Adrenal gland (tissue), 9 donors: ENCODE measurements at regions not wholly inside any gene's neighbourhood (a gene's known extent, or its start where the extent isn't known, plus 50 kb on each side); places are given as distances from the start of the nearest gene placed in this dataset.

Experiments used
- DNase-seq, 7 donors: peaks; one replicate each; pipeline ENCODE4 v3.0.0-alpha.2; 2019 to 2020
- H3K27ac ChIP-seq, 5 donors: fragments of 200-600 bp; sonication (generic) in 4 of 5; 1 replicate in 3 of 5; 2 replicates in 2 of 5; pipeline versions ENCODE4 v1.5.1 to v1.8.0; 2016 to 2020; ENCODE audit warnings: mild to moderate bottlenecking in 1 of 5
- H3K27me3 ChIP-seq: fragments of 200-600 bp; 2 replicates; pipeline ENCODE4 v1.8.0; 2021
- H3K36me3 ChIP-seq, 2 donors: fragments of 200-600 bp; replicated peaks in 1 of 2; 1 replicate in 1 of 2; 2 replicates in 1 of 2; pipeline versions ENCODE4 v1.5.1 to v1.8.0; 2018 to 2022
- H3K4me1 ChIP-seq, 2 donors: fragments of 200-600 bp; replicated peaks in 1 of 2; 1 replicate in 1 of 2; 2 replicates in 1 of 2; pipeline versions ENCODE4 v1.5.1 to v1.8.0; 2018 to 2021
- H3K4me3 ChIP-seq, 4 donors: fragments of 200-600 bp; sonication (generic) in 3 of 4; one replicate each; pipeline ENCODE4 v1.5.1; 2016 to 2018
- H3K9me3 ChIP-seq, 3 donors: fragments of 200-600 bp; sonication (generic) in 1 of 3; replicated peaks in 1 of 3; 1 replicate in 2 of 3; 2 replicates in 1 of 3; pipeline versions ENCODE4 v1.5.1 to v1.8.0; 2016 to 2021
- CTCF ChIP-seq, 6 experiments: fragments of 450-650 bp in 4 of 6; fragments of 200-600 bp in 2 of 6; sonication (generic) in 1 of 6; IDR thresholded peaks; 1 replicate in 5 of 6; 2 replicates in 1 of 6; pipeline versions ENCODE4 v1.5.1 to v1.8.0; 2016 to 2021; ENCODE audit warnings: antibody characterized with exemption in 6 of 6, mild to moderate bottlenecking in 2 of 6, moderate library complexity in 1 of 6
- POLR2A ChIP-seq, 2 donors: fragments of 450-650 bp; IDR thresholded peaks; one replicate each; pipeline ENCODE4 v1.6.1; 2017; ENCODE audit warnings: antibody characterized with exemption in 2 of 2, mild to moderate bottlenecking in 2 of 2, moderate library complexity in 1 of 2
- WGBS, 4 donors: extraction: QIAGEN DNeasy Blood & Tissue Kit in 2 of 4; methylation state at CpG; one replicate each; pipeline versions ENCODE4 v1.1.5 to v1.1.7; 2013 to 2017; 5-methylcytosine and 5-hydroxymethylcytosine counted together
- intact Hi-C, 2 donors: fragments of 100-400 bp; cut with DNase I; formaldehyde crosslinking; loops; one replicate each; pipeline versions ENCODE4 v1.14.1 to v1.15.0; 2022 to 2023
- donor health status: healthy with polysubstance abuse.
- donor health status: Bipolar disorder and iron deficiency.
- donor health status: DM: yes; HTN: yes; CAD: no.
- donor health status: DM: no; HTN: no; CAD: no.
- donor health status: DM: no; HTN: no; CAD: no.

GRCh38 chr21:43299441-43300277 lies 127.3 kb downstream of the SIK1 start:
- WGBS, 4 donors = 81 to 84% (median 83%) methylated on average over 23 to 34 of the region's 34 CpGs
- intact Hi-C loops = no loop called here
- no peak for DNase-seq
- Histone ChIP-seq H3K27me3 (no peaks in the 10 kb centered on the region), H3K4me3 (no peak overlapping the region), H3K9me3 (no peaks in the 10 kb centered on the region), H3K27ac (no peak overlapping the region), H3K36me3 (no peaks in the 10 kb centered on the region), H3K4me1 (no peaks in the 10 kb centered on the region)
- no peak for TF ChIP-seq POLR2A (IDR thresholded peaks at IDR 0.05)

GRCh38 chr21:43298546-43299440 lies 128.1 kb downstream of the SIK1 start:
- 94 to 96% (median 96%) methylated on average over 48 to 55 of the region's 55 CpGs for WGBS, 4 donors

GRCh38 chr21:43297989-43298388 lies 128.9 kb downstream of the SIK1 start:
- no peak for TF ChIP-seq CTCF (IDR thresholded peaks at IDR 0.05)
- no peak for TF ChIP-seq POLR2A (IDR thresholded peaks at IDR 0.05)
- intact Hi-C loops = no loop called here
- no peak overlapping the region for H3K4me3 ChIP-seq
- no peak overlapping the region for H3K27ac ChIP-seq
- H3K36me3 ChIP-seq = no peaks in the 10 kb centered on the region
- no peaks in the 10 kb centered on the region for H3K4me1 ChIP-seq
- no peaks in the 10 kb centered on the region for H3K9me3 ChIP-seq
- DNase-seq = no peak
- WGBS, 4 donors = 80 to 84% (median 81%) methylated on average over 7 to 11 of the region's 11 CpGs
- no peaks in the 10 kb centered on the region for H3K27me3 ChIP-seq

More at GRCh38 chr21:43298546-43299440, 128.1 kb downstream of the SIK1 start:
- TF ChIP-seq POLR2A (IDR thresholded peaks at IDR 0.05) = no peak
- no peak for TF ChIP-seq CTCF (IDR thresholded peaks at IDR 0.05)
- no peak for DNase-seq
- H3K27ac ChIP-seq = no peak overlapping the region
- no peaks in the 10 kb centered on the region for H3K9me3 ChIP-seq
- intact Hi-C loops = no loop called here
- H3K4me1 ChIP-seq = no peaks in the 10 kb centered on the region
- H3K4me3 ChIP-seq = no peak overlapping the region
- H3K27me3 ChIP-seq = no peaks in the 10 kb centered on the region
- no peaks in the 10 kb centered on the region for H3K36me3 ChIP-seq

GRCh38 chr21:43297391-43297981 lies 128.7 kb downstream of the CRYAA start:
- TF ChIP-seq CTCF (IDR thresholded peaks at IDR 0.05) = no peak
- no peak for TF ChIP-seq POLR2A (IDR thresholded peaks at IDR 0.05)
- DNase-seq = no peak
- Histone ChIP-seq H3K4me1 (no peaks in the 10 kb centered on the region), H3K9me3 (no peaks in the 10 kb centered on the region), H3K27ac (no peak overlapping the region), H3K36me3 (no peaks in the 10 kb centered on the region), H3K27me3 (no peaks in the 10 kb centered on the region), H3K4me3 (no peak overlapping the region)
- intact Hi-C loops = no loop called here
- 20 to 85% (median 79%) methylated on average over 1 to 18 of the region's 18 CpGs for WGBS, 4 donors
